ENCODE measurements at regions not wholly inside any gene's neighbourhood (a gene's known extent, or its start where the extent isn't known, plus 50 kb on each side); places are given as distances from the start of the nearest gene placed in this dataset.

GRCh38 chr10:125550362-125550761 lies 132.6 kb downstream of the TEX36 start:
- no peak for DNase-seq (ENCODE audit: low spot score)
- Histone ChIP-seq H3K4me3 (ENCODE audit: low read depth, low read length, poor library complexity, severe bottlenecking) (no peak overlapping the region), H3K4me1 (ENCODE audit: insufficient read depth, low read length, poor library complexity, severe bottlenecking) (peaks cover 9% of the 10 kb centered on the region), H3K9me3 (ENCODE audit: low read depth, low read length, poor library complexity, severe bottlenecking) (no peaks in the 10 kb centered on the region), H3K36me3 (ENCODE audit: insufficient read depth, low read length, poor library complexity, severe bottlenecking) (no peaks in the 10 kb centered on the region), H3K27ac (ENCODE audit: low read depth, low read length, poor library complexity, severe bottlenecking) (no peak overlapping the region), H3K27me3 (replicated peaks; ENCODE audit: insufficient read depth, low read depth, low read length, poor library complexity) (peaks cover 6% of the 10 kb centered on the region)
- BruUV-seq (replicated peaks): no TSS peak
- TF ChIP-seq EZH2 (IDR thresholded peaks at IDR 0.05; ENCODE audit: borderline replicate concordance, low read depth, low read length, poor library complexity, severe bottlenecking): no peak
- TF ChIP-seq CTCF (conservative IDR thresholded peaks at IDR 0.05; ENCODE audit: low read depth, low read length): no peak
- intact Hi-C loops (cut with micrococcal nuclease; ENCODE audit: unreplicated experiment): no loop called here
- POLR2A ChIA-PET (ENCODE audit: low non-redundant PET): no interaction called here
- CTCF ChIA-PET: no interaction called here

GRCh38 chr10:125549653-125550052 lies 133.3 kb downstream of the TEX36 start:
- no TSS peak for BruUV-seq (replicated peaks)
- H3K27ac ChIP-seq (ENCODE audit: low read depth, low read length, poor library complexity, severe bottlenecking): no peak overlapping the region
- DNase-seq (ENCODE audit: low spot score): no peak
- no peaks in the 10 kb centered on the region for H3K36me3 ChIP-seq (ENCODE audit: insufficient read depth, low read length, poor library complexity, severe bottlenecking)
- H3K4me1 ChIP-seq (ENCODE audit: insufficient read depth, low read length, poor library complexity, severe bottlenecking): peaks cover 9% of the 10 kb centered on the region
- TF ChIP-seq EZH2 (IDR thresholded peaks at IDR 0.05; ENCODE audit: borderline replicate concordance, low read depth, low read length, poor library complexity, severe bottlenecking) (no peak), CTCF (conservative IDR thresholded peaks at IDR 0.05; ENCODE audit: low read depth, low read length) (no peak)
- no peak overlapping the region for H3K4me3 ChIP-seq (ENCODE audit: low read depth, low read length, poor library complexity, severe bottlenecking)
- POLR2A ChIA-PET (ENCODE audit: low non-redundant PET): no interaction called here
- peaks cover 6% of the 10 kb centered on the region for H3K27me3 ChIP-seq (replicated peaks; ENCODE audit: insufficient read depth, low read depth, low read length, poor library complexity)
- H3K9me3 ChIP-seq (ENCODE audit: low read depth, low read length, poor library complexity, severe bottlenecking): no peaks in the 10 kb centered on the region
- intact Hi-C loops (cut with micrococcal nuclease; ENCODE audit: unreplicated experiment): no loop called here
- CTCF ChIA-PET: no interaction called here

- DNase-seq (ENCODE audit: low spot score): no peak
- no TSS peak for BruUV-seq (replicated peaks)
- no peak for TF ChIP-seq CTCF (conservative IDR thresholded peaks at IDR 0.05; ENCODE audit: low read depth, low read length)
- no peak for TF ChIP-seq EZH2 (IDR thresholded peaks at IDR 0.05; ENCODE audit: borderline replicate concordance, low read depth, low read length, poor library complexity, severe bottlenecking)
- peaks cover 9% of the 10 kb centered on the region for H3K4me1 ChIP-seq (ENCODE audit: insufficient read depth, low read length, poor library complexity, severe bottlenecking)
- no peaks in the 10 kb centered on the region for H3K9me3 ChIP-seq (ENCODE audit: low read depth, low read length, poor library complexity, severe bottlenecking)
- intact Hi-C loops (cut with micrococcal nuclease; ENCODE audit: unreplicated experiment): no loop called here
- CTCF ChIA-PET: no interaction called here
- POLR2A ChIA-PET (ENCODE audit: low non-redundant PET): no interaction called here
- no peak overlapping the region for H3K4me3 ChIP-seq (ENCODE audit: low read depth, low read length, poor library complexity, severe bottlenecking)
- H3K36me3 ChIP-seq (ENCODE audit: insufficient read depth, low read length, poor library complexity, severe bottlenecking): no peaks in the 10 kb centered on the region
- peaks cover 6% of the 10 kb centered on the region for H3K27me3 ChIP-seq (replicated peaks; ENCODE audit: insufficient read depth, low read depth, low read length, poor library complexity)
- H3K27ac ChIP-seq (ENCODE audit: low read depth, low read length, poor library complexity, severe bottlenecking): no peak overlapping the region
Measured at GRCh38 chr10:125548878-125549277, 134.1 kb downstream of the TEX36 start.
